NOMO-1 (cell line): ENCODE measurements at regions not wholly inside any gene's neighbourhood (a gene's known extent, or its start where the extent isn't known, plus 50 kb on each side); places are given as distances from the start of the nearest gene placed in this dataset.
"Not testable (repeated sequence)": the region's sequence is repeated elsewhere in the genome, so short reads cannot be mapped to it uniquely, and the experiment has no call there.

Source experiments
- DNase-seq, 2 experiments: peaks; one replicate each; lab custom pipeline; 2025; ENCODE audit not compliant: unreplicated experiment in 2 of 2; lab: John Stamatoyannopoulos, UW

GRCh38 chr4:28514766-28515165 is 1654.1 kb downstream of the STIM2 start:
- DNase-seq: not testable (repeated sequence)

- DNase-seq: no peak
Measured at GRCh38 chr4:28518561-28519165, 1658.0 kb downstream of the STIM2 start.

GRCh38 chr4:28523681-28524190 is 1663.1 kb downstream of the STIM2 start:
- DNase-seq: no peak

GRCh38 chr4:28536124-28536523 is 1675.5 kb downstream of the STIM2 start:
- no peak for DNase-seq

GRCh38 chr4:28545986-28546385 is 1685.3 kb downstream of the STIM2 start:
- DNase-seq: no peak

- no peak for DNase-seq
Measured at GRCh38 chr4:28548136-28548535, 1687.5 kb downstream of the STIM2 start.

GRCh38 chr4:28548594-28548993 is 1688.0 kb downstream of the STIM2 start:
- no peak for DNase-seq

- no peak for DNase-seq
Measured at GRCh38 chr4:28555866-28556265, 1695.2 kb downstream of the STIM2 start.

- peak in 1 of 2 experiments; percentile 4 for DNase-seq
Measured at GRCh38 chr4:28557755-28558154, 1697.1 kb downstream of the STIM2 start.

- no peak for DNase-seq
Measured at GRCh38 chr4:28558895-28559294, 1698.3 kb downstream of the STIM2 start.

GRCh38 chr4:28562913-28563312 is 1702.3 kb downstream of the STIM2 start:
- DNase-seq: no peak

- no peak for DNase-seq
Measured at GRCh38 chr4:28565396-28565795, 1704.8 kb downstream of the STIM2 start.

GRCh38 chr4:28600958-28601357 is 1740.3 kb downstream of the STIM2 start:
- no peak for DNase-seq

- DNase-seq: no peak
Measured at GRCh38 chr4:28621591-28621990, 1761.0 kb downstream of the STIM2 start.

- no peak for DNase-seq
Measured at GRCh38 chr4:28636971-28637370, 1776.3 kb downstream of the STIM2 start.

- DNase-seq: no peak
Measured at GRCh38 chr4:28639747-28640146, 1779.1 kb downstream of the STIM2 start.

- no peak for DNase-seq
Measured at GRCh38 chr4:28654618-28655017, 1794.0 kb downstream of the STIM2 start.

- DNase-seq: no peak
Measured at GRCh38 chr4:28665306-28665705, 1804.7 kb downstream of the STIM2 start.

GRCh38 chr4:28675582-28675981 is 1814.9 kb downstream of the STIM2 start:
- no peak for DNase-seq

GRCh38 chr4:28677808-28678207 is 1817.2 kb downstream of the STIM2 start:
- DNase-seq: no peak

- DNase-seq: no peak
Measured at GRCh38 chr4:28682847-28683246, 1822.2 kb downstream of the STIM2 start.

GRCh38 chr4:28686618-28687017 is 1826.0 kb downstream of the STIM2 start:
- DNase-seq: no peak

GRCh38 chr4:28690890-28691289 is 1830.2 kb downstream of the STIM2 start:
- no peak for DNase-seq
